NOMO-1 treated with dmso at 0.1 percent for 144 hours (cell line): ENCODE measurements at regions not wholly inside any gene's neighbourhood (a gene's known extent, or its start where the extent isn't known, plus 50 kb on each side); places are given as distances from the start of the nearest gene placed in this dataset.
"Not testable (repeated sequence)": the region's sequence is repeated elsewhere in the genome, so short reads cannot be mapped to it uniquely, and the experiment has no call there.

ENCODE experiments used
- DNase-seq: peaks from one replicate; lab custom pipeline; 2025; ENCODE audit not compliant: unreplicated experiment; lab: John Stamatoyannopoulos, UW

DNA sequence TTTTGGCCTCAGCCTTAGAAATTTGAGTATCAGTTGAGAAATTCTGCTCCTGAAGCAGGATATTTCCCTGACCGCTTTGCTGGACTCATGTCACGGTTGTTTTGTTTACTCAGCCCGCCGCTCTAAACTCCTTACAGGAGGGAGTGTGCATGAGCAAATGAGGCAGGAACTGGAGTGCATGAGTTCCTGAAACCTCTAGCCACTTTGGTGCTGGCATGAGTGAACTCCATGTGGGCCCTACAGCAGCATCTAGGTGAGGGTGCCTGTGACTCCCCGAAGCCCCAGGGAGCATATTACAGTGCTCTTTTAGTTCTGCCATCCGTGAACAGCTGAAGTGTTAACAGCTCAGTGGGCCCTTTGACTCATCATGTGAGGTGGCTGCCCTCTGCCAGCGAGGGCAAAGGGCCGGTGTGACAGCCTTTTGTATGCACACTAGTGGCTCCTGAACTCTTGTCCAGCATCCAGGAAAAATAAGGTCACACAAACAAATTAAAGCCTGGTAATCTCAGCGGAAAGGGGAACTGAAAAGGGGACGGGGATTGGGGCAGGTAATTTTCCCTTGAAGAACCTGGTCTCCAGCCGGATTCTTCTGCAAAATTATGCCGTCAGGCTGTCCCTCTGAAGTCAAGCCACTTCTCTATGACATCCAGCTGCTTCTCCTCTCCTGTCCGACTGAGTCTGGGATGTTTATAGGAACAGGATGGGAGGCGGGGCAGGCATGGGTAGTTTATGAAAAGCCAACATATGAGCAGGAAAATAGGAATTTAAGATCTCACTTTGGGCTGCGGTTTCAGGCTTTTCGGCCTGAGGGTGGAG, 1668.7 kb downstream of the SUCLG1 start:
- no peak for DNase-seq

DNA sequence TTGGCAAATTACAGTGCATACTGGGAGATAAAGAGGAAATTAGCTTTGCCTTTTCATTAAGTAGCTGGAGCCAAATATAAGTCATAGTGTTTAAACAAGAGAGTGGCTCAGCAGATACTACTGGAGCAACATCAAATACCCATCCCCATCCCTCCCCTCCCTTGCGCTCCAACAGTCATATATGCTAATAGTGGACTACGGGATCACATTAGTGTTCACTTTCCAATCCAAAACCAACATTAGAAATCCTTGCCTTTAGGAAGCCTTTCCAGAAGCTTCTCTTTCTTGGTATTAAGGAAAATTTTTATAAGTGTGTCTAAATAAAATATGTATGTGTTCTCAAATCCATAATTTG, 1669.3 kb downstream of the SUCLG1 start:
- no peak for DNase-seq

DNA sequence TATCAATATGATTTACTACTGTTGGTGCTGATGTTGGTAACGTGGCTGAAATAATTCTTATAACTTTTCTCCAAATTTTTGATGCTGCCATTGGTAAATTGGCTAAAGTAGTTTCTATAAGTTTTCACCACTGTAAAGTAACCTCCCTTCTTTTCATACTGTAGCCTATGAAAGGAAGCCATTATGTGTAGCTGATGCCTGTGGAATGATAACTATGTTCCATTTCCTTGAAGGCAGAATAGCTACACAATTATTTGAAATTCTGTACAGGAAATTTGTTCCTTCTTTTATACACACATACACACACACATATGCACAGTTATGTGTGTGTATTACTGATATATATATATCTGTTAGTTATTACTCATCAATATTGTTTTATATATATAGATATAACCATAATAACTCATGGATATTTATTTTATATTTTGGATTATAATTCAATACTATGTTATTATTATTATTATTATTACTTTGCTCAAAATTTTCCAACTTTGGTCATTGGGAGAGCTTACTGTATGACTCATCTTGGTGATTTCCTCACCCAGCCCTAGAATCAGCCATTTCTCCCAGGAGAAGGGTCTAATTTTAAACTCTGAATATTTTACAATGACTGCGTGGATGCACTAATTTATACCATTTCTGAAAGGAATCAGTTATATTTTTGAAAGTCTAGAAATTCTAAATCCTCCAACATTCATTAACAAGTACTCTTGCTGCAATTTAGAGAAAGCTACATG, 1677.7 kb downstream of the SUCLG1 start:
- DNase-seq = no peak

DNA sequence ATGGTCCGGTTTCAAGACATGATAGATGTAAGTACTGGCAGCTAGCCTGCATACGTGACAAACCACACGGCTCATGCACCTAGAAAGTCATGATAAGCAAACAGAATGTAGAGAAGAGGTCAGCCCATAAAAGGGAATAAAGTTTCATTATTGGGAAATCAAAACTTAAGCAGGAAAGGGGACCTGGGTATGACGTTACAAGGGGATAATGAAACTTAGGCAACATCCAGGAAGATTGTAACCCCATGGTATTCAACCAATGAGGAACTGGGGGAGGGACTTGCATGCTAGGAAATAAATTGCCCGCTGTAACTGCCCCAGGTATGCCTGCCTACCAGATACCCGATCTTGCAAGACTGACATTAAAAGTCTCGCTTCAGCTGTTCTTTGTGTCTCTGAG, 1679.0 kb downstream of the SUCLG1 start:
- no peak for DNase-seq

DNA sequence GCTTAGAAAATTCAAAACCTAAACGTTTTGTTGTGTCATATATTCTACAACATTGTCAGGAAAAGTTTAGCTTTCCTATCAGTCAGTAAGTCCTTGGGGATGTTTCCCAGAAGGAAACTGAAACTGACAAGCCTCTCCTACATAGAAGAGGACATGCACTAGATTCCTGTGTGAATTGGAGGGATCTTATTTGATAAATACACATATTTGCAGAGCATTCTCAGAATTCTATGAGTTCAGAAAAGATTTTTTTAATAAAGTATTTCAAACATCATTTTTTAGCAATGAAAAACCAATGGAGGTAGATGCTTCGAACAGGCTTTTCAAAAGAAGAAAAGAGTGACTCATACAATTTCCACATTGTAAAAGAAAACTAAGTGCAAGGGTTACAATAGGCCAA, 1706.7 kb downstream of the SUCLG1 start:
- no peak for DNase-seq

DNA sequence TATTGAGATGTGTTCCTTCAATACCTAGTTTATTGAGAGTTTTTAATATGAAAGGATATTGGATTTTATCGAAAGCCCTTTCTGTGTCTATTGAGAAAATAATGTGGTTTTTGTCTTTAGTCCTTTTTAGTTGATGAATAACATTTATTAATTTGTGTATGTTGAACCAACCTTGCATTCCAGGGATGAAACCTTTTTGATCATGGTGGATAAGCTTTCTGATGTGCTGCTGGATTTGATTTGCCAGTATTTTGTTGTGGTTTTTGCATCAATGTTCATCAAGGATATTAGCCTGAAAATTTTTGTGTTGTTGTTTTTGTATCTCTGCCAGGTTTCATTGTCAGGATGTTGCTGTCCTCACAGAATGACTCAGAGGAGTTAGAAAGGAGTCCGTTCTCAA, 1710.4 kb downstream of the SUCLG1 start:
- DNase-seq = no peak

DNA sequence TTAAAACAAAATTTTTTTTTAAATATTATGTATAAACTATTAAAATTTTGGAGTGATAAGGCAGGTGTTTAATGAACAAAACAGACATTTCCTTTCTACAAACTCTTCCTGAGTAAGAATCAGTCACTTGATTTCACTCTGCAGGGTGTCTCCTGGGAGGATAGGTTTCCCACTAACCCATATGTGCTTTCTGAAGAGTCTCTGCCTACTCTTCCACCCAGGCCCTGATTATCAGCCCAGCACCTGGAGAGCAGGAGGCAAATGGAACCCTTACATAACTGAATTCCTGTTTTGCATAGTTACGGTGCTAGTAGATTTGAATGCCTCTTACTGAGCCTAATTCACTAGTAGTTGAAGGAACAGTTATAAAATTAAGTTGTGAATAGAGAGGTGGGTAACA, 1718.6 kb downstream of the SUCLG1 start:
- no peak for DNase-seq

DNA sequence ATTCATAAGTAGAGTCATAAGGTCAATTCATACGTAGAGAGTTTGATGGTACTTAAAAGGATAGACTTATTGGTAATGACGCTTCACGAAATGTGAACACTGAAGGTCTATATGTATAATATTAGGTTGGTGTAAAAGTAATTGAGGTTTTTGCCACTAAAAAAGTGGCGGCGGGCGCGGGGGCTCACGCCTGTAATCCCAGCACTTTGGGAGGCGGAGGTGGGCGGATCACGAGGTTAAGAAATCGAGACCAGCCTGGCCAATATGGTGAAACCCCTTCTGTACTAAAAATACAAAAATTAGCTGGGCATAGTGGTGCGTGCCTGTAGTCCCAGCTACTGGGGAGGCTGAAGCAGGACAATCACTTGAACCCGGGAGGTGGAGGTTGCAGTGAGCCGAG, 1721.1 kb downstream of the SUCLG1 start:
- DNase-seq = not testable (repeated sequence)

DNA sequence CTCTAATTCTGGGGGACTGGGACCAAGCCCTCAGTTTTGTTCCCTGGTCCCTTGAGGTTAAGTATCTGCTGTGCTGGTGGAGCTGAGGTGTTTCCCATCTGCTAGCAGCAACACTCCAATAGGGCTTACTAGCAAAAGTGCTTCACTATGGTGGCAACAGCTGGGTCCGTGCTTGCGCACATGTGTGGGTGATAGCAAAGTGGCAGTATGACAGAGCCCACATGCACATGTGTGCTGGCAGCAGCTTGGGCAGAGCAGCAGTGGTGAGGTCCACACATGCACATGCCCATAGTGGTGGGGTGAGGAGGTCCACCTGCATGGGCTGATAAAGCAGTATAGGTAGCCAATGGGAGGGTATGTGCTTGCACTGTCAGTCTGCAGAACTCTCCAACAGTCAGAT, 1723.7 kb downstream of the SUCLG1 start:
- DNase-seq = no peak

DNA sequence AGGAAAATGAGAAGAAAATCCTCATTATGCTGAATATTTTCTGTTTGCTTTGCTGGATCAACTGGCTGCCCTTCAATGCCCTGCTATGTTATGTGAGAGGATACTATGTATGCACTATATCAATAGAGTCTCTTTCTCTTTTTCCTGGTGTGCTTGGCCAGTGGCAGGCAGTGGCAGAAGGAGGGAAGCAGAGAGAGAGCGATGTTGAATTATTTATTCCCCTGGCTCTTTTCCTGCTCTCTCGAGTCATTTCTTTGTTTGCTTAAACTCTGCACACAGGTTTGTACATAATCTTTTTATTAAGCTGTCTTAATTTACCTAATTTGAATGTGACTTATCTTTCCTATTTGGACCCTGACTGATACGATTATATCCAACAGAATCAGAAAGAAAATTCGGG, 1727.3 kb downstream of the SUCLG1 start:
- DNase-seq = no peak

DNA sequence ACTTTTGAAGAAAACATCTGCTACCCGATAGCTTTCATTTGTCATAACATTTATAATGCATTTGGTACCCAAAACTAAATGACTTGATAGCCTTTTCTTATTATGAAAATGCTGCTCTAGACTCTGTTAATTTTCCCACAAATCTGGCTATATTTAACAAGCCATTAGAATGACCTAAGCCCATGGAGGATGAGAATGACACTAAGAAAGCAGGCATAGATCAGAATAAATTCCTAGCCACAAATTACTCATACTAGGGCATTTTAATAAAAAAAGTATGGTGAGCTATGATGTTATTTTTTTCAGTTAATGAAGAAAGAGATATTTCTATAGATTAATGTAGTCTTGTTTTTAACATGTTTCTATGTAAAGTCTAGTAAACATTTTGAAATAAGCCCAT, 1728.3 kb downstream of the SUCLG1 start:
- DNase-seq = no peak

DNA sequence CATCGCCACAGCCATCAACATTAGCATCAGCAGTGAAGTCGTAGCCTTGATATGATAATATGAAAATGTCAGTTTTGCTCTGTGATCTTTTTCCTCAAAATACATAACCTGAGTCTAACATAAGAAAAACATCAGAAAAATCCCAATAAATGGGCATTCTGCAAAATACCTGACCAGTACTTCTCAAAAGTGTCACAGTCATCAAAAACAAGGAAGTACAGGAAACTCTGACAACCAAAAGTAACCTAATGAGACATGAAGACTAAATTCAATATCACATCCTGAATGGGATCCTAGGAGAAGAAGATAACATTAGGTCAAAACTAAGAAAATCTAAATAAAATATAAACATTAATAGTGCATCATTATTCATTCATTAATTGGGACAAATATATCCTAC, 1731.0 kb downstream of the SUCLG1 start:
- DNase-seq = no peak

DNA sequence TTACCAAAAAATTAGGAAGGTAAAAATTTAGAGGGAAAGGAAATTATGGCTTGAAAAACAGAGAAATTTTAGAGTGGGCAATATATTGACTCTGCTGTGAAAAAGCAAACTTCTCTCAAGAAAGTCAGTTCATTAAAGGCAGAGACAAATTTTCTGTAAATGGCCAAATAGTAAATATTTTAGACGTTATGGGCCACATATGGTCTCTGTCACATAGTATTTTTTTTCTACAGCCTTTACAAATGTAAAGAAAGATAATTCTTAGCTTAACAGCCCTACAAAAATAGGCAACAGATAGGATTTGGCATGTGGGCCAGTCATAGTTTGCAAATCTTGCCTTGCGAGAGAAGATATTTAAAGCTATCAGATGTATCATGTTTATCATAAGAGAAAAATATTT, 1750.4 kb downstream of the SUCLG1 start:
- DNase-seq = no peak

DNA sequence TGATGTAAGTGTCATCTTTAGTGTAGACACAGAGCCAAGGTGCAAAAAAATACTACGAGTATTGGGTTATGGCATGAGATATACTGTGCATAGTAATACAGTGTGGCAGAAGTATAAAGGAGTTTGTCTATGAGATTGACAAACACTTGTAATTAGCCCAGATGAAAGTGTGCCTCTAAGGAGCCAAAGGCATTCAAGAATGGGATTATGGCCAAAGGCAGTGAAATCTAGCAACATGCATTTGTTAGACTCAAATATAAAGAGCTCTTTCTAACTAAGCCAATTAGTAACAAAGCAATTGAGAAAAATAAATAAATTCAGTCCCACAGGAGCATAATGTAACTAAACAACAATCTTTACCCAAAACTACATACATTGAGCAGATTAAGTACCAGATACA, 1761.8 kb downstream of the SUCLG1 start:
- no peak for DNase-seq

DNA sequence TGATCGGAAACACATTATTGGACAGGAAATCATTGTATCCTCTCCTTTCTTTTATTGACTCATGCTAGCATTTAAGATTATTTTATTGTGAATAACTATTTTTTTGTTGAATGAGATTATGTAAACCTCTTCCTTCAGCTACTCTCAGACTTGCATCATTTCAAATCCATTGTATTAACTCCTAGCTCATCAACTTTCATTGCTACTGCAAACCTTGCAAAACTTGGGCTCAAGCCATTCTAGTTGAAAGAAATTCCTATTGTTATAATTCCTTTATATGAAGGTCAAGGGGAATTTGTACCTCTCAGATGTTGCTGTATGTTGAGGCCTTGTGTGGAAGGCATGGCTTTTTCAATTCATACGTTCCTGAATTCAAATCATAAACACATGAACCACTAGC, 1764.6 kb downstream of the SUCLG1 start:
- DNase-seq = no peak

DNA sequence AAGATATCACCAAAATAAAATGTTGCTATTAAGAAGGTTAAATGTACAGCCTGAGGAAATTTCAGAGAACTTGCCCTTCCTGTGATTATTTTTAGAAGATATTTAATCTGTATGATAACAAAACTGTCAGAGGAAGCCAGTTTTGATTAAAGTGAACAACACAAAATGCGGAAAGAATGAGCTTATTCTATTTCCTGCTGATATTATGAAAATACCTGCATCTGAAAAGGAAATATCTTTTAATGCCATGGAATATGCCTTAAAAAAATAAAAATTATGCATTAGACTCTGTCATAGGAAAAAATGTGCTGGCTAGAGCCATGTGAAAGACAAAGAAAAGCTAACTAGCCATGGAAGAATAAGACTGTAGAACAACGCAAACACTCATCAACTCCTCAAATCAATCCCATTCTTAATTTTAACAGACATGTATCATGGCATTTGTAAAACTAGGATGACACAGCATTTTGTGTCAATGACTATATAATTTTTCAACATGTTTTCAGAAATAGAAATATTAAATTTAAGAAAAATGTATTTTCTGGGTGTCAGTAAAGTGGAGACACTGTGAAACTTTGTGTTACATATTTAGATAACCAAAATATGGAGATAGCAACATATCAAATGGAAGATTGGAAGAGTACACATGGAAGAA, 1768.2 kb downstream of the SUCLG1 start:
- DNase-seq = no peak

DNA sequence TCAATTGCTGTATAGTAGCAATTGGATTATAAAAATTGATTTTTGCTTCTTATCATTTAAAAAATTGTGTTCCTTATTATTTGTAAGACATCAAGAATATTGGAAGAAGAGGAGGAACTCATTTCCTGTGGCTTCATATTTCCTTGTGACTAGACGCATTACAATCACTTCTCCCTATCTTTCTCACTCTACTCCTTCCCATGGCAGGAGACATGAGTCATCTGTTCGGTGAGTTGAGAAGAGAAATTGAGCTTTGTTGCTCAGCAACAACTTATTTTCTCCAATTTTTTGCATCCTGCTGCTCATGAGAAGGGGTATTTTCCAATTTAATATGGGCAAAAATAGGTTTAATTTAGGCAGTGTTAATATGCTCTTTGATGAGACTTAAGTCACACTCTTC, 1783.9 kb downstream of the SUCLG1 start:
- DNase-seq = no peak

DNA sequence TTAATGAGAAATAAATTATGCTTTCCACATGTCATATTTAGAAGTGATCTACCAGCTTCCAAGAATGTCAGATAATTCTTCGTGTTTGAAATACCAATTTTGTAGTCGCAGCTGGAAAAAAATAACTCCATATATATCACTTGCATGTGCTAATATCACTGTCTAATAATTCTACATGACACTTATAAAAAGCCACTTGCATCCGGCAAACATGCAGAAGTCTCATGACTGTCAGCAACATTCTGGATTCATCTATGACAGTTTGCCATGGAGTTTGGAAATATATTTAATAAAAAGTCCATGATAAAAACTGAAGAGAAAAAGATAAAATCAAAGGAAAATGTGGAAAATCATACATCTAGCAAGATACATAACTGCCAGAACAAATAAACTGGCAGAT, 1784.4 kb downstream of the SUCLG1 start:
- DNase-seq = no peak

DNA sequence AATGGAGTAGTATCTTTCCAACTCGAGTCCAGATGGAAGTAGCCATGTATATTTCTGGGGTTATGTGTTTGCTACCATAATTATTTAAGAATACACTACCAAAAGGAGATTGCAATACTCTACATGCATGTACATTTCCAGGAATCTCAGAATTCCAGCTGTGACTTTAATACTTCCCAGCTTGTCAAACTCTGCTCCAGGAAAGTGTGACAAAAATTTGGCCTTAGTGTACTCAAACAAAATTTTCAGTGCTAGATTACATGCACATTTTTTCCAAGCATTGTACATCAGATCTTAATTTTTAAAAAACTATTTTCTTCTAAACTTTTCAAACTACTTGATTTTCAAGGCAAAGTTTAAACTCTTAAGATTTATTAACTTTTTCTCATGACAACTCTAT, 1791.6 kb downstream of the SUCLG1 start:
- DNase-seq = no peak

DNA sequence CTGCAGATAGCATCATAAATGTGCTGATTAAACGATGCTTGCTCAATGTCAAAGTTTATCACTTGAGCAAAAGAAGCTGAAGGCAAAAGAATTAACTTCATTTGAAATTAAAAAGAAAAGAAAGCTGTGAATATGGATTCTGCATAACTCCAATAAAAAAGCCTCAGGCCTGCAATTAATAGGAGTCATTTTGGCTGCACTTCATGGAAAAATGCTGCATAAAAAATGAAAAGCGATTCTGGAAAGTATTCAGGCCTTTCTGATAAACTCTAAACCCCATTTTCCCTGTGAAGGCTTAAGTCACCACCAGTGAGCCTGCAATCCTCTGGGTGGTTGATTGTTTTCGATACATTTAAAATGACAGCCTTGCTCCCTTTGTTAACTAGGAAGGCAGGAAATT, 1793.4 kb downstream of the SUCLG1 start:
- no peak for DNase-seq

DNA sequence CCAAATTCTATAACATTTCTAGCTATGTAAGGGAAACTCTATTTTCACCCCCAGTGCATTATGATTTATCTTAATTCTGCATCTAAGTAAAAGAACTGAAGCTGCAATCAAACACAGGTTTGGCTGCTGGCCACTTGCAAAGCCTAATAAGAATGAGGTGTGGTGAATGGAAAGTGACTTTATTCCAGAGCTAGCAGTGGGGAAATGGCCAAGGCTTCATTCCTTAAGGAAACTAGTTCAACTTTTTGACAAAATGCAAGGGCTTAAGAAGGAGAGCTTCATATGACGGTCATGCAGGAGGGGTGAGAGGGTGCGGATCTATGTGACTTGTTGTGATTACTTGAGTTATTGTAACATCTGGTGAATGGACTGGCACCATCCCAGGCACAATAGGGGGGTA, 1802.0 kb downstream of the SUCLG1 start:
- no peak for DNase-seq

DNA sequence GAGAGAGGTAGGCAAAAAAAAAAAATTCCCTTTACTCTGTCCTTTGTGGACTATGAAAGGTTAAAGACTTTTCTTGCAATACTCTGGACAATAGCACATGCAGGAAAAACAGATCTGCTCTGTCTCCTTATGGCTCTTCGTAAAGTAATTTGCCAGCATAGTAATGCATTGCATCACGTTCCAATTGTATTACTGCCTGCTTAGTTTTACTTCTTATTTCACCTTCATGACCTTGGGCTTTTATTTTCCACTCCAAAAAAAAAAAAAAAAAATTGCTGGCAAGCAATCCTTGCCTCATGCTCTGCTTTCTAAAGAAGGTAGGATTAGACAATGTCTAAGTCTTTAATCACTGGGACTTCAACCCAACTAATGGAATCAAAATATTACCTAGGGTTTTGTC, 1802.7 kb downstream of the SUCLG1 start:
- DNase-seq = no peak
